SK-N-SH (cell line): ENCODE measurements at regions not wholly inside any gene's neighbourhood (a gene's known extent, or its start where the extent isn't known, plus 50 kb on each side); places are given as distances from the start of the nearest gene placed in this dataset.

Experiments
- CTCF ChIA-PET: fragments of 300-600, 350-600 bp; formaldehyde crosslinking; extraction: SDS; loops from one replicate; lab custom pipeline; 2021; lab: Yijun Ruan, JAX
- POLR2A ChIA-PET: fragments of 350-600 bp; sonication (Branson Sonifier 250); formaldehyde crosslinking; extraction: SDS; loops from one replicate; lab custom pipeline; 2020; ENCODE audit warnings: antibody characterized with exemption, inconsistent platforms; lab: Yijun Ruan, JAX
- DNase-seq: peaks from one replicate; pipeline ENCODE4 v3.0.0; 2012
- H2AFZ ChIP-seq: fragments of 200-600 bp; sonication (generic); 2 replicates; pipeline ENCODE4 v1.8.1; 2016; ENCODE audit warnings: antibody characterized with exemption, mild to moderate bottlenecking, low read depth
- H3F3A ChIP-seq: fragments of 200-600 bp; sonication (generic); replicated peaks from 2 replicates; pipeline ENCODE3; 2016; ENCODE audit warnings: antibody characterized with exemption, mild to moderate bottlenecking; ENCODE audit not compliant: insufficient read depth
- H3K27ac ChIP-seq, 2 experiments: fragments of 200-500 bp in 1 of 2; fragments of 200-600 bp in 1 of 2; sonication (Bioruptor generic) in 1 of 2; sonication (generic), shearing (Covaris generic) in 1 of 2; 2 replicates each; pipeline versions ENCODE4 v1.5.1 to v1.6.1; 2014 to 2016; ENCODE audit warnings: low read depth in 2 of 2, inconsistent platforms in 1 of 2, low read length in 1 of 2, mild to moderate bottlenecking in 1 of 2, mixed read lengths in 1 of 2
- H3K27me3 ChIP-seq: fragments of 200-600 bp; sonication (generic), shearing (Covaris generic); 2 replicates; pipeline ENCODE4 v1.6.1; 2016; ENCODE audit warnings: mixed run types; ENCODE audit not compliant: insufficient read depth
- H3K36me3 ChIP-seq, 2 experiments: fragments of 200-500 bp in 1 of 2; fragments of 200-600 bp in 1 of 2; sonication (Bioruptor generic) in 1 of 2; sonication (generic) in 1 of 2; replicated peaks in 1 of 2; 2 replicates each; pipeline versions ENCODE3 to v1.5.1; 2014 to 2016; ENCODE audit warnings: low read length in 1 of 2, mild to moderate bottlenecking in 1 of 2; ENCODE audit not compliant: insufficient read depth in 2 of 2, control insufficient read depth in 1 of 2
- H3K4me1 ChIP-seq, 2 experiments: fragments of 200-500 bp in 1 of 2; fragments of 200-600 bp in 1 of 2; sonication (Bioruptor generic) in 1 of 2; sonication (generic), shearing (Covaris generic) in 1 of 2; 2 replicates each; pipeline versions ENCODE4 v1.5.1 to v1.6.1; 2014 to 2016; ENCODE audit warnings: low read depth in 1 of 2, low read length in 1 of 2, mixed run types in 1 of 2; ENCODE audit not compliant: insufficient read depth in 2 of 2, control insufficient read depth in 1 of 2
- H3K4me2 ChIP-seq: fragments of 200-600 bp; sonication (generic), shearing (Covaris generic); 2 replicates; pipeline ENCODE4 v1.6.1; 2017; ENCODE audit warnings: mixed run types
- H3K4me3 ChIP-seq, 2 experiments: fragments of 200-500 bp in 1 of 2; fragments of 200-600 bp in 1 of 2; sonication (Bioruptor generic) in 1 of 2; sonication (generic), shearing (Covaris generic) in 1 of 2; 2 replicates each; pipeline versions ENCODE4 v1.5.1 to v1.8.1; 2014 to 2016; ENCODE audit warnings: low read depth in 2 of 2, inconsistent platforms in 1 of 2, low read length in 1 of 2, mild to moderate bottlenecking in 1 of 2, mixed read lengths in 1 of 2, moderate library complexity in 1 of 2
- H3K79me2 ChIP-seq: fragments of 200-600 bp; sonication (generic); 2 replicates; pipeline ENCODE4 v1.8.1; 2017; ENCODE audit warnings: mild to moderate bottlenecking; ENCODE audit not compliant: insufficient read depth
- H3K9ac ChIP-seq: fragments of 200-600 bp; sonication (generic); 2 replicates; pipeline ENCODE4 v1.6.1; 2017; ENCODE audit warnings: mixed run types
- H3K9me2 ChIP-seq: fragments of 200-600 bp; sonication (generic); 2 replicates; pipeline ENCODE4 v1.6.1; 2017; ENCODE audit warnings: mixed run types
- H3K9me3 ChIP-seq: fragments of 200-600 bp; sonication (generic); 2 replicates; pipeline ENCODE4 v1.6.1; 2017; ENCODE audit warnings: mixed run types, mild to moderate bottlenecking, moderate library complexity
- H4K20me1 ChIP-seq: fragments of 200-600 bp; sonication (generic); 2 replicates; pipeline ENCODE4 v1.6.1; 2017; ENCODE audit warnings: mild to moderate bottlenecking, mixed run types; ENCODE audit not compliant: insufficient read depth
- ELF1 ChIP-seq: IDR thresholded peaks from 2 replicates; pipeline ENCODE4 v1.4.0; 2012
- EZH2phosphoT487 ChIP-seq: fragments of 200-600 bp; sonication (generic); IDR thresholded peaks from 2 replicates; pipeline ENCODE4 v1.6.1; 2017; ENCODE audit warnings: low read depth, mixed run types, mild to moderate bottlenecking, antibody characterized with exemption, moderate library complexity, borderline replicate concordance
- FOXJ3 ChIP-seq: sonication (generic); formaldehyde crosslinking; IDR thresholded peaks from 2 replicates; pipeline ENCODE4 v1.5.1; 2020; ENCODE audit warnings: mild to moderate bottlenecking, missing genetic modification reagents
- GABPA ChIP-seq: IDR thresholded peaks from 2 replicates; pipeline ENCODE4 v1.4.0; 2012; ENCODE audit warnings: low read depth, mild to moderate bottlenecking
- GATA2 ChIP-seq: sonication (generic); formaldehyde crosslinking; IDR thresholded peaks from 2 replicates; pipeline ENCODE4 v1.5.0; 2020; ENCODE audit warnings: mild to moderate bottlenecking, missing genetic modification reagents
- NFIC ChIP-seq: IDR thresholded peaks from 2 replicates; pipeline ENCODE4 v1.4.0; 2012; ENCODE audit warnings: borderline replicate concordance
- RFX5 ChIP-seq: IDR thresholded peaks from 2 replicates; pipeline ENCODE4 v1.6.1; 2012; ENCODE audit warnings: mild to moderate bottlenecking, improper control_type of control experiment, low read length
- RXRA ChIP-seq: IDR thresholded peaks from 2 replicates; pipeline ENCODE4 v1.4.0; 2012; ENCODE audit warnings: low read depth, mild to moderate bottlenecking, borderline replicate concordance
- SMC3 ChIP-seq: IDR thresholded peaks from 2 replicates; pipeline ENCODE4 v1.6.1; 2012; ENCODE audit warnings: low read depth, low read length, improper control_type of control experiment
- TAF1 ChIP-seq: IDR thresholded peaks from 2 replicates; pipeline ENCODE4 v1.6.1; 2012; ENCODE audit warnings: low read depth, mild to moderate bottlenecking, low read length, moderate library complexity, borderline replicate concordance
- TCF12 ChIP-seq: IDR thresholded peaks from 2 replicates; pipeline ENCODE4 v1.4.0; 2012
- YY1 ChIP-seq: IDR thresholded peaks from 2 replicates; pipeline ENCODE4 v1.4.0; 2012; ENCODE audit warnings: low read depth, mild to moderate bottlenecking
- WGBS: methylation state at CpG from one replicate; pipeline ENCODE4 v1.1.6; 2017; ENCODE audit warnings: low lambda C conversion rate; 5-methylcytosine and 5-hydroxymethylcytosine counted together
- TF ChIP-seq, protein P1 (sequence below): fragments of 150-350 bp; IDR thresholded peaks from 2 replicates; pipeline ENCODE4 v1.6.1; 2016; ENCODE audit warnings: mild to moderate bottlenecking, low read depth, low read length
- TF ChIP-seq, protein P2 (sequence below): IDR thresholded peaks from 2 replicates; pipeline ENCODE4 v1.4.0; 2012; ENCODE audit warnings: low read depth
- TF ChIP-seq, protein P3 (sequence below): fragments of 150-350 bp; IDR thresholded peaks from 2 replicates; pipeline ENCODE4 v1.6.1; 2017; ENCODE audit warnings: antibody characterized with exemption, low read length, low read depth, borderline replicate concordance
- TF ChIP-seq, protein P4 (sequence below): IDR thresholded peaks from 2 replicates; pipeline ENCODE4 v1.6.1; 2012; ENCODE audit warnings: mild to moderate bottlenecking, low read depth, low read length, moderate library complexity

DNA sequence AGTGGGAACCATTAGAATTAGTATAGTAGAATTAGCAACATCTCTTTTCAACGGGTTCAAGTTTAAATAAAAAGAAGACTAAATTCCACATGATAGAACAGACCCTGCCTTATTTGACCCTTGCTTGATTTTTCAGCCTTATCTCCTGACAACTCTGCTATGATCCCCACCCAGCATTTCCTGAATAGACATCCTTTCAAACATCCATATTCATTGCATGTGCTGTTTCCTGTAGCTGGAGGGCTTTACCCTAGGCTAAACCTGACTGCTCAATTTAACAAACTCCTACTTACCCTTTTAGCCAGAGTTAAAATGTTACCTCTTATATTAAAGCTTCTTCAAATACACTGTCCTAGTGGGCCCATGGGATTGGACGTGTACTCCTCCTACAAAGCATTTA lies 594.8 kb upstream of the ARID1B start (continued):
- TF ChIP-seq TCF12 (no peak), NFIC (no peak), YY1 (no peak), RFX5 (no peak), ELF1 (no peak)
- TF ChIP-seq, protein P1, sequence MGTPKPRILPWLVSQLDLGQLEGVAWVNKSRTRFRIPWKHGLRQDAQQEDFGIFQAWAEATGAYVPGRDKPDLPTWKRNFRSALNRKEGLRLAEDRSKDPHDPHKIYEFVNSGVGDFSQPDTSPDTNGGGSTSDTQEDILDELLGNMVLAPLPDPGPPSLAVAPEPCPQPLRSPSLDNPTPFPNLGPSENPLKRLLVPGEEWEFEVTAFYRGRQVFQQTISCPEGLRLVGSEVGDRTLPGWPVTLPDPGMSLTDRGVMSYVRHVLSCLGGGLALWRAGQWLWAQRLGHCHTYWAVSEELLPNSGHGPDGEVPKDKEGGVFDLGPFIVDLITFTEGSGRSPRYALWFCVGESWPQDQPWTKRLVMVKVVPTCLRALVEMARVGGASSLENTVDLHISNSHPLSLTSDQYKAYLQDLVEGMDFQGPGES = no peak

DNA sequence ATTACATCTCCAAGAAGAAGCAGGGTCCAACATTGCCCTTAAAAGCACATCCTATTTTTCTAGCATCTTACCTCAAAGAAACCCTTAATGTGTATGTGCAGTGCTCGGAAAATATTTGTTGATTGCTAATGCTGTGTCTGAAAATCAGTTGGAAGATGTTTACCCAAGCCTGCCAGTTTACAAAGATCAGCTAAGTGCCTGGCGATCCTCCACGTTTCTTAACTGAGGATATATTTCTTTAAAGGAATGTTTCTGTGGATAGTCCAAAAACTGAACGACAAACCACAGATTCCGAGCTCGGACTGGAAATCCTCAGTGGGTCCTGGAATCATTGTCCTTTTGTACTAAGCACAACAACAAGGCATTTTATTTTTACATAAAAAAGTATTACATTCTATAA lies 595.7 kb upstream of the ARID1B start:
- CTCF ChIA-PET = no interaction called here
- DNase-seq = no peak
- H3K27me3 ChIP-seq = no peaks in the 10 kb centered on the region
- H3K4me1 ChIP-seq = no peaks in the 10 kb centered on the region
- no peak overlapping the region for H2AFZ ChIP-seq
- POLR2A ChIA-PET = no interaction called here
- H3K9me2 ChIP-seq = no peaks in the 10 kb centered on the region
- no peaks in the 10 kb centered on the region for H3K79me2 ChIP-seq
- H3F3A ChIP-seq = no peaks in the 10 kb centered on the region
- H3K4me3 ChIP-seq = no peak overlapping the region
- no peaks in the 10 kb centered on the region for H3K9me3 ChIP-seq
- no peaks in the 10 kb centered on the region for H4K20me1 ChIP-seq
- H3K36me3 ChIP-seq = no peaks in the 10 kb centered on the region
- TF ChIP-seq, protein P2, sequence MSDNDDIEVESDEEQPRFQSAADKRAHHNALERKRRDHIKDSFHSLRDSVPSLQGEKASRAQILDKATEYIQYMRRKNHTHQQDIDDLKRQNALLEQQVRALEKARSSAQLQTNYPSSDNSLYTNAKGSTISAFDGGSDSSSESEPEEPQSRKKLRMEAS = no peak
- TF ChIP-seq RXRA (no peak), NFIC (no peak), GATA2 (CRISPR knock-in tag) (no peak), TCF12 (no peak), RFX5 (no peak), GABPA (no peak), SMC3 (no peak), FOXJ3 (CRISPR knock-in tag) (no peak), TAF1 (no peak), EZH2phosphoT487 (no peak)
- TF ChIP-seq, protein P3, sequence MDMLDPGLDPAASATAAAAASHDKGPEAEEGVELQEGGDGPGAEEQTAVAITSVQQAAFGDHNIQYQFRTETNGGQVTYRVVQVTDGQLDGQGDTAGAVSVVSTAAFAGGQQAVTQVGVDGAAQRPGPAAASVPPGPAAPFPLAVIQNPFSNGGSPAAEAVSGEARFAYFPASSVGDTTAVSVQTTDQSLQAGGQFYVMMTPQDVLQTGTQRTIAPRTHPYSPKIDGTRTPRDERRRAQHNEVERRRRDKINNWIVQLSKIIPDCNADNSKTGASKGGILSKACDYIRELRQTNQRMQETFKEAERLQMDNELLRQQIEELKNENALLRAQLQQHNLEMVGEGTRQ = no peak
- TF ChIP-seq, protein P4, sequence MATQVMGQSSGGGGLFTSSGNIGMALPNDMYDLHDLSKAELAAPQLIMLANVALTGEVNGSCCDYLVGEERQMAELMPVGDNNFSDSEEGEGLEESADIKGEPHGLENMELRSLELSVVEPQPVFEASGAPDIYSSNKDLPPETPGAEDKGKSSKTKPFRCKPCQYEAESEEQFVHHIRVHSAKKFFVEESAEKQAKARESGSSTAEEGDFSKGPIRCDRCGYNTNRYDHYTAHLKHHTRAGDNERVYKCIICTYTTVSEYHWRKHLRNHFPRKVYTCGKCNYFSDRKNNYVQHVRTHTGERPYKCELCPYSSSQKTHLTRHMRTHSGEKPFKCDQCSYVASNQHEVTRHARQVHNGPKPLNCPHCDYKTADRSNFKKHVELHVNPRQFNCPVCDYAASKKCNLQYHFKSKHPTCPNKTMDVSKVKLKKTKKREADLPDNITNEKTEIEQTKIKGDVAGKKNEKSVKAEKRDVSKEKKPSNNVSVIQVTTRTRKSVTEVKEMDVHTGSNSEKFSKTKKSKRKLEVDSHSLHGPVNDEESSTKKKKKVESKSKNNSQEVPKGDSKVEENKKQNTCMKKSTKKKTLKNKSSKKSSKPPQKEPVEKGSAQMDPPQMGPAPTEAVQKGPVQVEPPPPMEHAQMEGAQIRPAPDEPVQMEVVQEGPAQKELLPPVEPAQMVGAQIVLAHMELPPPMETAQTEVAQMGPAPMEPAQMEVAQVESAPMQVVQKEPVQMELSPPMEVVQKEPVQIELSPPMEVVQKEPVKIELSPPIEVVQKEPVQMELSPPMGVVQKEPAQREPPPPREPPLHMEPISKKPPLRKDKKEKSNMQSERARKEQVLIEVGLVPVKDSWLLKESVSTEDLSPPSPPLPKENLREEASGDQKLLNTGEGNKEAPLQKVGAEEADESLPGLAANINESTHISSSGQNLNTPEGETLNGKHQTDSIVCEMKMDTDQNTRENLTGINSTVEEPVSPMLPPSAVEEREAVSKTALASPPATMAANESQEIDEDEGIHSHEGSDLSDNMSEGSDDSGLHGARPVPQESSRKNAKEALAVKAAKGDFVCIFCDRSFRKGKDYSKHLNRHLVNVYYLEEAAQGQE = no peak
- H3K4me2 ChIP-seq = no peak overlapping the region
- no peak overlapping the region for H3K27ac ChIP-seq
- no peak overlapping the region for H3K9ac ChIP-seq
- WGBS = 53% methylated on average over 6 of the region's 6 CpGs
